ENCODE measurements at regions not wholly inside any gene's neighbourhood (a gene's known extent, or its start where the extent isn't known, plus 50 kb on each side); places are given as distances from the start of the nearest gene placed in this dataset.

DNA sequence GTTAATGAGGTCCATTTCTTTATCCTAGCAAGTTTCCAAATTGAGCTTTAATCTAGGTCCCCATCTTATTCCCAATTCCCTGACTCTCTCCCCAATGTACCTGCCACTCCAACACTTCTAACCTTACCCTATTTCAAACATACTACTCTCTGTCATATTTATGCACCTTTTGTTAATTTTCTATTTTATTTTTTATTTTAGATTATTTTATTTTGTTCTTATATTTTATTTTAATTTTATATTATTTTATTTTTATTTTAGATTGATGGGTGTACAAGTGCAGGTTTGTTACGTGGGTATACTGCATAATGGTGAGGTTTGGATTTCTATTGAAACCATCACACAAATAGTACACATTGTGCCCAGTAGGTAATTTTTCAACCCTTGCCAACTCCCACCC, 333.9 kb upstream of the ERCC4 start:
- ATAC-seq = no peak

DNA sequence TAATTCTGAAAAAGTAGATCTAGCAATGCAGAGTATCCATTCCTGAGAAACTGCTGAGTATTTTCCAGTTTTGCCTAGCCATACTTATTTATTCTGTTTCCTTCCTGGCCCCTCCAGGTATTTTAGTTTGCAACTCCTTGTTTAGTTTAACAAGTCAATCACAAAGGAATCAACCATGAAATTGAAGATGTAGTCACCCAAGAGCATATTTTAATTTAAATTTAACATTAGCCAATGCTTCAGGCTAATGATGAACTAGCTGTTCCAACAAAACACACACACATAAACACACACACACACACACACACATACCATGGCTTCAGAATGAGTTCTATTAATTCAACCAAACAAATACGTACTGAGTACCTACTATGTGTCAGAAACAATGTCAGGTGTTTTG, 332.8 kb upstream of the ERCC4 start:
- 68 to 73% methylated on average over 1 of the region's 1 CpG for WGBS, 2 donors
- no peaks in the 10 kb centered on the region for H3K4me1 ChIP-seq
- no peaks in the 10 kb centered on the region for H3K36me3 ChIP-seq
- no peak for ATAC-seq
- no peak overlapping the region for H3K4me3 ChIP-seq
- H3K27me3 ChIP-seq = no peaks in the 10 kb centered on the region
- intact Hi-C loops (cut with DNase I) = no loop called here
- no peaks in the 10 kb centered on the region for H3K9me3 ChIP-seq
- TF ChIP-seq, protein P1, sequence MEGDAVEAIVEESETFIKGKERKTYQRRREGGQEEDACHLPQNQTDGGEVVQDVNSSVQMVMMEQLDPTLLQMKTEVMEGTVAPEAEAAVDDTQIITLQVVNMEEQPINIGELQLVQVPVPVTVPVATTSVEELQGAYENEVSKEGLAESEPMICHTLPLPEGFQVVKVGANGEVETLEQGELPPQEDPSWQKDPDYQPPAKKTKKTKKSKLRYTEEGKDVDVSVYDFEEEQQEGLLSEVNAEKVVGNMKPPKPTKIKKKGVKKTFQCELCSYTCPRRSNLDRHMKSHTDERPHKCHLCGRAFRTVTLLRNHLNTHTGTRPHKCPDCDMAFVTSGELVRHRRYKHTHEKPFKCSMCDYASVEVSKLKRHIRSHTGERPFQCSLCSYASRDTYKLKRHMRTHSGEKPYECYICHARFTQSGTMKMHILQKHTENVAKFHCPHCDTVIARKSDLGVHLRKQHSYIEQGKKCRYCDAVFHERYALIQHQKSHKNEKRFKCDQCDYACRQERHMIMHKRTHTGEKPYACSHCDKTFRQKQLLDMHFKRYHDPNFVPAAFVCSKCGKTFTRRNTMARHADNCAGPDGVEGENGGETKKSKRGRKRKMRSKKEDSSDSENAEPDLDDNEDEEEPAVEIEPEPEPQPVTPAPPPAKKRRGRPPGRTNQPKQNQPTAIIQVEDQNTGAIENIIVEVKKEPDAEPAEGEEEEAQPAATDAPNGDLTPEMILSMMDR (IDR thresholded peaks at IDR 0.05) = no peak
- no peak for DNase-seq
- no peak overlapping the region for H3K27ac ChIP-seq

More for the DNA sequence above, 333.9 kb upstream of the ERCC4 start:
- WGBS, 2 donors = 73 to 75% methylated on average over 1 of the region's 1 CpG
- Histone ChIP-seq H3K36me3 (no peaks in the 10 kb centered on the region), H3K4me1 (no peaks in the 10 kb centered on the region), H3K9me3 (no peaks in the 10 kb centered on the region), H3K27me3 (no peaks in the 10 kb centered on the region), H3K27ac (no peak overlapping the region), H3K4me3 (no peak overlapping the region)
- DNase-seq = no peak
- TF ChIP-seq, protein P1 (IDR thresholded peaks at IDR 0.05) = no peak
- intact Hi-C loops (cut with DNase I) = no loop called here

DNA sequence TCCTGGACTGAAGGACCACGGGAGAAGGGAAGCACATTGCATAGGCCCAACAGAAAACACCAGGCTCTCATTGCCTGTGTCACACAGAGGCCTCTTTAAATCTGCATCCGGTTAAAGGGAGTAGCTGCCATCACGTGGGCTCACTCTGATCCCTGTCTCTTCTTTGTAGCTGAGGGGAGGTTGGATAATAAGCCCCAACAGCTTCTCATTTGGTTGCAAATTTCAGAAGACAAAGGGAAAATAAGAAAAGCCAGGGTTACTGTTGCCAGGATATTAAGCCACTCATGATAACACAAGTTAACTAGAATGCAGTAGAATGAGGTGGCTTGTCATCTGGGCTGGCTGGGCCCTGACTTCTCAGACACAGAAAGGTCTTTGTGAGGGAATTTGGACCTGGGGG, 325.1 kb upstream of the ERCC4 start:
- H3K4me1 ChIP-seq = no peaks in the 10 kb centered on the region
- no peak overlapping the region for H3K4me3 ChIP-seq
- H3K36me3 ChIP-seq = no peaks in the 10 kb centered on the region
- ATAC-seq (no peak), DNase-seq (no peak)
- intact Hi-C loops (cut with DNase I) = no loop called here
- WGBS, 2 donors = 23 to 25% methylated on average over 3 of the region's 3 CpGs
- peaks cover 0 to 7% (median 0%) of the 10 kb centered on the region in 11 donors for H3K9me3 ChIP-seq
- H3K27ac ChIP-seq = no peak overlapping the region
- peaks cover 0 to 4% (median 0%) of the 10 kb centered on the region in 7 donors for H3K27me3 ChIP-seq
- TF ChIP-seq, protein P1 (IDR thresholded peaks at IDR 0.05) = no peak

DNA sequence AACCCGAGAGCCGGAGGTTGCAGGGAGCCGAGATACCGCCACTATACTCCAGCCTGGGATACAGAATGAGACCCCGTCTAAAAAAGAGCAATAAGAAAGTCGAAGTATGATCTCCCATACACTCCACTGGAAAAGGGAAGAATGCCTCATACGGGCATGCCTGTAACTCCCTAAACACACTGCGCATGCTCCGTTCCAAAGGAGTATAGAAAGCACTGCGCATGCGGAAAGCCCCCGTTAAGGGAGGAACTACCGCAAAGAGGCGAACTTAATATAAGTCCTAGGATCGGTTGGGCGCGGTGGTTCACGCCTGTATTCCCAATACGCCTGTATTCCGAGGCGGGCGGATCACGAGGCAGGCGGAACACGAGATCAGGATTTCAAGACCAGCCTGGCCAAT, 313.1 kb upstream of the ERCC4 start:
- no peak overlapping the region for H3K4me3 ChIP-seq
- H3K27me3 ChIP-seq = peaks cover 0 to 14% (median 0%) of the 10 kb centered on the region in 7 donors
- intact Hi-C loops (cut with DNase I) = no loop called here
- ATAC-seq = no peak
- H3K9me3 ChIP-seq = peaks cover 0 to 16% (median 0%) of the 10 kb centered on the region in 11 donors
- H3K4me1 ChIP-seq = no peaks in the 10 kb centered on the region
- no peak overlapping the region for H3K27ac ChIP-seq
- TF ChIP-seq, protein P1 (IDR thresholded peaks at IDR 0.05) = no peak
- no peaks in the 10 kb centered on the region for H3K36me3 ChIP-seq
- no peak for DNase-seq
- 81 to 89% methylated on average over 25 of the region's 25 CpGs for WGBS, 2 donors

Measured in heart right ventricle (tissue), 16 donors.